HG02885 (cell line): ENCODE measurements at regions not wholly inside any gene's neighbourhood (a gene's known extent, or its start where the extent isn't known, plus 50 kb on each side); places are given as distances from the start of the nearest gene placed in this dataset.

ENCODE experiments used
- ATAC-seq: cut with Tn5 transposase; IDR thresholded peaks from one replicate; pipeline ENCODE4 v1.9.1; 2021; ENCODE audit warnings: mild to moderate bottlenecking; ENCODE audit not compliant: unreplicated experiment, poor library complexity

- no peak for ATAC-seq
These were observed 1038.4 kb upstream of the PABPC4L start for GRCh38 chr4:135239964-135240363.

GRCh38 chr4:135238940-135239339 lies 1037.4 kb upstream of the PABPC4L start:
- no peak for ATAC-seq

- ATAC-seq: no peak
These were observed 1034.5 kb upstream of the PABPC4L start for GRCh38 chr4:135236048-135236447.

GRCh38 chr4:135227842-135228241 lies 1026.3 kb upstream of the PABPC4L start:
- no peak for ATAC-seq

- ATAC-seq: no peak
These were observed 1024.0 kb upstream of the PABPC4L start for GRCh38 chr4:135225551-135225950.

DNA sequence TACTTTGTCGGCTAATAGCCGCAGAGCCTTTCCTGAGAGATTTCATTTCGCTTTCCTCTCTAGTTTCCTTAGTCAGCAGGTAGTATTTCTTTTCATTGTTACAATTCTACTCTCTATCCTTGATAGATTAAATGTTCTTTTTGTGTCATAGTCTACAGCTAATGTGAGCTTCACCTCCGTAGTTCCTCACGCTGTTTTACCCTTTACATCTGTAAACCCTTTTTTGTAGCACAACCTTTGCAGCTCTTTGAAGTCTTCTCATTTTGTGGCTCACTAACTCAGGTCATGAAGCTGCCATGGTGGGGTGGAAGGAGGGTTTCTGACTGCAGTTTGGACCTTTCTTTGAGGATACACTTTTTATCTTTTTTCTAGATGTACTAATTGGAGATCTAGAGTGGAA lies 1008.8 kb upstream of the PABPC4L start:
- ATAC-seq: no peak

GRCh38 chr4:135207531-135207930 lies 1005.9 kb upstream of the PABPC4L start:
- ATAC-seq: no peak

DNA sequence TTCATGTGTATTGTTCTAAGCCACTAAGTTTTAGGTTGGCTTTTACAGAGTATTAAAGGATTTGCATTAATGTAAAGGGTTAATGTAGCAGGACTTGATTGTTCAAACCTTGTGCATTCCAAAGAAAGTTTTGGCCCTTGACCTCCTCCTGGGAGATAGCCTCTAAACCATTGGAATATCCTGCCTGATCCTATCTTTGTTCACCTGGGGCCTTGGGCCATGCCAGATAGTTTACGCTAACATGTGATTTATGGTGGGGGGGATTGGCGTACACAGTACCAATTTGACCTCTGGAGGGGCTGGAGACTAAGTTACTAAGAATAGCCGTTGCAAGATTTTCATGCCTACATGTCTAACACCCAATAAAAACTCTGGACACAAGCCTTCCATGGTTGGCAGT lies 1002.7 kb upstream of the PABPC4L start:
- ATAC-seq: no peak

- ATAC-seq: no peak
These were observed 999.5 kb upstream of the PABPC4L start for GRCh38 chr4:135201081-135201480.

DNA sequence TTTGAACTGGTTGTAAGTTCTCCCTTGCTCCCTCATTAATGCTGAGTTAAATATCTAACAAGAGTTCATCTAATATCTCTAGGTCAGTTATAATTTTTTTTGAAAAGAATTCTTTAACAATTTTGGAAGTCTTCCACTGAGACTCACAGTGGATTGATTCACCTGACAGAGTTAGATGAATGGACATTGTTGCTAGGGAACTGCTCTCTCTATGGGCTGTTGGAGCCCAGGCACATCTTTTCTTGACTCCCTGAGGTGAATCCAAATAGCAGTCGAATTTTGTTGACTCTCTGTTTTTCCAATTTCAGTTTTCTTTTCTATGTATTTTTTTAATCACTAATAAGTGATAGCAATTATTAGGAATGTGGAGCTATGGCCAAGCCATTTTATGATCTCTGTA lies 996.1 kb upstream of the PABPC4L start:
- ATAC-seq: no peak

GRCh38 chr4:135194477-135194876 lies 992.9 kb upstream of the PABPC4L start:
- ATAC-seq: no peak

- ATAC-seq: no peak
These were observed 991.4 kb upstream of the PABPC4L start for GRCh38 chr4:135192751-135193535.

- ATAC-seq: no peak
These were observed 990.0 kb upstream of the PABPC4L start for GRCh38 chr4:135191596-135191995.

- no peak for ATAC-seq
These were observed 984.4 kb upstream of the PABPC4L start for GRCh38 chr4:135186002-135186401.

GRCh38 chr4:135185256-135185655 lies 983.7 kb upstream of the PABPC4L start:
- ATAC-seq: no peak

DNA sequence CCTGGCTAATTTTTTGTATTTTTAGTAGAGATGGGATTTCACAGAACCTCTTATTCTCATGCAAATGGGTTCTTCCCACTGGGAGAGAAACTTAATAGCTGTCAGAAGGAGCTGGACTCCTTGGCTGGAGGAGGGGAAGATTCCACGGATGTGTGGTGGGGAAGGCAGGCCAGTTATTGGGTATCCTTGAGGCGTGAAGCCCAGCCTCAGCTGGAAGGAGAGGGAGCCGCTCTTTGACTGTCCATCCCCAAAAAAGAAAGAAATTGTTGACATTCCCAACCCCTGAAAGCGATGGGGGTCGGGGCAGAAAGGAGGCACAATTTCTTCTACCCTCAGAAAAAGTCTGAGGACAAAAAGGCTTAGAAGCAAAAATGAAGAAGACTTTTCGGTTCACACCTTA lies 983.1 kb upstream of the PABPC4L start:
- no peak for ATAC-seq

DNA sequence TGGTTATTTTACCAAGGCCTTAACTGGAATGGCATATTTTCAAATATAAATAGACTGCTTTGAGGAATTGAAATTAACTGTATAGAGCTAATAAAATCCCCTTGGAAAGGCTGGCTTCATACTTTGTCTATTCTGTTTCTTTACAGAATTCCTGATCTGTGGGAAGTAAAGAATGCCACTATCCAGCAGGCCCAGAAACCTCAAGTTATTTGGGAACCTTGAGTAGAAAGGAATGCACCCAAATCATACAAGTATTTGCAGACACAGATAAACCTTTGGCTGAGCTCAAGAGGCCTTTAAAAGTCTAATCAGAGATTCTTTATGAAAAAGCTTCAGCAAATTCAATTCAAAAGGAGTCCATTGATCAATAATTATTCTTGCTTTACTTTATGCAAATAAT lies 975.7 kb upstream of the PABPC4L start:
- no peak for ATAC-seq

GRCh38 chr4:135166661-135167060 lies 965.1 kb upstream of the PABPC4L start:
- no peak for ATAC-seq

- ATAC-seq: no peak
These were observed 963.0 kb upstream of the PABPC4L start for GRCh38 chr4:135164601-135165000.

DNA sequence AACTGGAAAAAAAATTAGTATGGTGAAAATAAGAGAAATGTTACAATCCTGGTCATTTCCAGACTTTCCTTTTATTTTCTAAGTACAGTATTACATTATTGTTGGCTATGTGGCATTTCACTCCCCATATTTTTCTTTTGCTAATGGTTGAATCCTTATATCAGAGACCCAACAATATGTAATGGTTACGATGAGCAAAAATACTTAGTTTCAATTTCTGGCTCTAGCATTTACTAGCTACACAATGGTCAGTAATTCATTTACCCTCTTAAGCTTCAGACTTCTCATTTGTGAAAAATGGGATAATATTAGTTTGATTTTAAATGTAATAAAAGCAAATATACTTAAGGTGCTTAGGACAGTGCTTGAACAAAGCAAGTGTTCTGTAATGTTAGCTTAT lies 942.9 kb upstream of the PABPC4L start:
- ATAC-seq: no peak

DNA sequence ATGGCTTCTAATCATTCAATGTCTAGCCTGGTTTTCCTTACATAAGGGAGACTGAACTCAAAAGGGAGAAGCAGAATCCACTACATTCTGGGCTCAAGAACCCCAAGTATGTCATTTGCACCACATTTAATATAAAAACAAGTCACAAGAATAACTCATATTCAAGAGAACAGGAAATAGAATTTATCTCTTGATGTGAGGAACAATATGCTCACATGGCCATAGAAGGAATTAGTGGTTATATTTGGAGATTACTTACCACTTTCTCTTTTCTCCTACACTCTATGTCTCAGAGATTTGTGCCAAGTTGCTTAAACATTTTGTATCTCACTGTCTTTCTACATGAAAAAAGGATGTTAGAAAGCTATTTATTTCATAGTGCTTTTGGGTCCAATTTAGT lies 922.6 kb upstream of the PABPC4L start:
- ATAC-seq: no peak

GRCh38 chr4:135123632-135124031 lies 922.0 kb upstream of the PABPC4L start:
- ATAC-seq: no peak
